ENCODE measurements at regions not wholly inside any gene's neighbourhood (a gene's known extent, or its start where the extent isn't known, plus 50 kb on each side); places are given as distances from the start of the nearest gene placed in this dataset.

DNA sequence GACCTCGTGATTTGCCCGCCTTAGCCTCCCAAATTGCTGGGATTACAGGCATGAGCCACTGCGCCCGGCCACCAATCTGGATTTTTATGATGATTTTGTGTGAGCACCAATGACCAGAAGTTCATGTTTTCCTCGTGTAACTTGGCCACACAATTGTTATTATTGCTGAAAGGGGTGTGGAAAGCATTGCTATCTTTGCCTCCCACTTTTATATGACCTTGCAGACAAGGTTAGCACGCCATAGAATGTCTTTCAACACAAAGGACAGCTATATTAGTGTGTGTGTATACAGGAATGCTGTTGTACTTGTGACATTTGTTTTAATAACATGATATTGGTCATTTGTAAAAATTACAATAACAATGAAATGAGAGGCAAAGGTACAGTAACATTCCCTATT, 155.0 kb upstream of the ERCC6L2 start:
- Histone ChIP-seq H2AFZ (ENCODE audit: insufficient read depth, low read depth, low read length, poor library complexity, severe bottlenecking) (no peak overlapping the region), H3K4me3 (ENCODE audit: control extremely low read depth in 1 of 5, extremely low read depth in 1 of 5, insufficient read depth in 1 of 5, low read depth in 2 of 5, low read length in 4 of 5) (no peak overlapping the region), H3K4me2 (replicated peaks; ENCODE audit: low read depth, low read length, poor library complexity, severe bottlenecking) (no peak overlapping the region), H3K27me3 (replicated peaks in 1 of 4; ENCODE audit: control extremely low read depth in 1 of 4, control insufficient read depth in 3 of 4, insufficient read depth in 4 of 4, low read length in 3 of 4) (peaks cover 0 to under 1% (median 0%) of the 10 kb centered on the region in 4 experiments), H3K36me3 (replicated peaks in 1 of 2; ENCODE audit: control extremely low read depth in 1 of 2, control insufficient read depth in 1 of 2, extremely low read depth in 1 of 2, insufficient read depth in 2 of 2, low read length in 1 of 2) (no peaks in the 10 kb centered on the region), H3K79me2 (ENCODE audit: control insufficient read depth, insufficient read depth, low read length) (no peaks in the 10 kb centered on the region), H3K27ac (ENCODE audit: low read length in 2 of 2) (no peak overlapping the region), H3K9me3 (ENCODE audit: control extremely low read depth in 1 of 3, control insufficient read depth in 2 of 3, insufficient read depth in 1 of 3, low read length in 2 of 3) (peaks cover 0 to 5% (median 5%) of the 10 kb centered on the region in 3 donors), H4K20me1 (ENCODE audit: control insufficient read depth, insufficient read depth, low read length, poor library complexity, severe bottlenecking) (no peaks in the 10 kb centered on the region), H3K9ac (ENCODE audit: low read length) (no peak overlapping the region), H3K4me1 (ENCODE audit: control insufficient read depth in 2 of 2, insufficient read depth in 2 of 2, low read length in 2 of 2) (peaks cover 8 to 14% of the 10 kb centered on the region in 2 donors)
- ChIA-PET POLR2A (no interaction called here), CTCF (no interaction called here)
- TF ChIP-seq, protein P1, sequence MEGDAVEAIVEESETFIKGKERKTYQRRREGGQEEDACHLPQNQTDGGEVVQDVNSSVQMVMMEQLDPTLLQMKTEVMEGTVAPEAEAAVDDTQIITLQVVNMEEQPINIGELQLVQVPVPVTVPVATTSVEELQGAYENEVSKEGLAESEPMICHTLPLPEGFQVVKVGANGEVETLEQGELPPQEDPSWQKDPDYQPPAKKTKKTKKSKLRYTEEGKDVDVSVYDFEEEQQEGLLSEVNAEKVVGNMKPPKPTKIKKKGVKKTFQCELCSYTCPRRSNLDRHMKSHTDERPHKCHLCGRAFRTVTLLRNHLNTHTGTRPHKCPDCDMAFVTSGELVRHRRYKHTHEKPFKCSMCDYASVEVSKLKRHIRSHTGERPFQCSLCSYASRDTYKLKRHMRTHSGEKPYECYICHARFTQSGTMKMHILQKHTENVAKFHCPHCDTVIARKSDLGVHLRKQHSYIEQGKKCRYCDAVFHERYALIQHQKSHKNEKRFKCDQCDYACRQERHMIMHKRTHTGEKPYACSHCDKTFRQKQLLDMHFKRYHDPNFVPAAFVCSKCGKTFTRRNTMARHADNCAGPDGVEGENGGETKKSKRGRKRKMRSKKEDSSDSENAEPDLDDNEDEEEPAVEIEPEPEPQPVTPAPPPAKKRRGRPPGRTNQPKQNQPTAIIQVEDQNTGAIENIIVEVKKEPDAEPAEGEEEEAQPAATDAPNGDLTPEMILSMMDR (IDR thresholded peaks at IDR 0.05): no peak
- TF ChIP-seq EZH2 (IDR thresholded peaks at IDR 0.05; ENCODE audit: borderline replicate concordance, insufficient read depth, low read depth, low read length, poor library complexity, severe bottlenecking): no peak
- WGBS (ENCODE audit: insufficient coverage): 100% methylated on average over 3 of the region's 6 CpGs
- ATAC-seq (ENCODE audit: low read depth) (no peak), DNase-seq (no peak)
- H3K4me1 Mint-ChIP-seq: peaks cover 13% of the 10 kb centered on the region
- no peak overlapping the region for H3K27ac Mint-ChIP-seq
- intact Hi-C loops (cut with micrococcal nuclease): loop anchor here (10.0 kb wide), 1 partner anchor 494 kb away; no protein-coding TSS in a partner anchor
- H3K4me3 Mint-ChIP-seq: no peak overlapping the region
- H3K27me3 Mint-ChIP-seq: no peaks in the 10 kb centered on the region
- peaks cover 2% of the 10 kb centered on the region for H3K9me3 Mint-ChIP-seq (ENCODE audit: insufficient read depth)

DNA sequence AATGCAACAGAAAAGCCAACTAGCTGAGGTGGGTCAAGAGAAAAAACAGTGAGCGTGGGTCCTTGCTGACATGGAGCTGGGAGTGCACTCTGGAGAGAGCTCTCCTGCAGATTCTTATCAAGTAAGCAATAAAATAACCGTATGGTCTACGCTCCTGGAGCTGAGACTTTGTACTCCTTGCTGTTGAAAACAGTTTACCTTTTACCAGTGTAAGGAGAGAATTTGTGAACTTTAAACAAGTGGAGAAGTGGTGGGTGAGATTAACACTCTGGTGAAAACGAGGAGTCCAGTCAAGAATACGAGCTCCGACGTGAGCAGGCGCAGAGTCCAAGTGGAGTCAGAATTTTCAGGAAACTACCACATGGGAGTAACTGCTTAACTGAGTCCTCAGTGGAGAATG, 156.1 kb upstream of the ERCC6L2 start:
- peaks cover 4% of the 10 kb centered on the region in 2 donors for H3K4me1 ChIP-seq (ENCODE audit: control insufficient read depth in 2 of 2, insufficient read depth in 2 of 2, low read length in 2 of 2)
- CTCF ChIA-PET: no interaction called here

More for the DNA sequence above, 156.1 kb upstream of the ERCC6L2 start:
- H3K36me3 ChIP-seq (replicated peaks in 1 of 2; ENCODE audit: control extremely low read depth in 1 of 2, control insufficient read depth in 1 of 2, extremely low read depth in 1 of 2, insufficient read depth in 2 of 2, low read length in 1 of 2): no peaks in the 10 kb centered on the region
- H3K27ac ChIP-seq (ENCODE audit: low read length in 2 of 2): no peak overlapping the region
- no peaks in the 10 kb centered on the region for H4K20me1 ChIP-seq (ENCODE audit: control insufficient read depth, insufficient read depth, low read length, poor library complexity, severe bottlenecking)
- Mint-ChIP-seq H3K27me3 (no peaks in the 10 kb centered on the region), H3K4me1 (peaks cover 6% of the 10 kb centered on the region), H3K9me3 (ENCODE audit: insufficient read depth) (peaks cover 4% of the 10 kb centered on the region), H3K27ac (no peak overlapping the region), H3K4me3 (no peak overlapping the region)
- H2AFZ ChIP-seq (ENCODE audit: insufficient read depth, low read depth, low read length, poor library complexity, severe bottlenecking): no peak overlapping the region
- no peak for DNase-seq
- no peak overlapping the region for H3K9ac ChIP-seq (ENCODE audit: low read length)
- intact Hi-C loops (cut with micrococcal nuclease): no loop called here
- TF ChIP-seq EZH2 (IDR thresholded peaks at IDR 0.05; ENCODE audit: borderline replicate concordance, insufficient read depth, low read depth, low read length, poor library complexity, severe bottlenecking): no peak
- TF ChIP-seq, protein P1 (IDR thresholded peaks at IDR 0.05): no peak
- no peak overlapping the region for H3K4me3 ChIP-seq (ENCODE audit: control extremely low read depth in 1 of 5, extremely low read depth in 1 of 5, insufficient read depth in 1 of 5, low read depth in 2 of 5, low read length in 4 of 5)
- POLR2A ChIA-PET: no interaction called here
- no peak overlapping the region for H3K4me2 ChIP-seq (replicated peaks; ENCODE audit: low read depth, low read length, poor library complexity, severe bottlenecking)
- no peak for ATAC-seq (ENCODE audit: low read depth)
- peaks cover 0 to 16% (median 8%) of the 10 kb centered on the region in 3 donors for H3K9me3 ChIP-seq (ENCODE audit: control extremely low read depth in 1 of 3, control insufficient read depth in 2 of 3, insufficient read depth in 1 of 3, low read length in 2 of 3)
- H3K27me3 ChIP-seq (replicated peaks in 1 of 4; ENCODE audit: control extremely low read depth in 1 of 4, control insufficient read depth in 3 of 4, insufficient read depth in 4 of 4, low read length in 3 of 4): peaks cover 0 to 3% (median 0%) of the 10 kb centered on the region in 4 experiments
- 82% methylated on average over 6 of the region's 8 CpGs for WGBS (ENCODE audit: insufficient coverage)
- no peaks in the 10 kb centered on the region for H3K79me2 ChIP-seq (ENCODE audit: control insufficient read depth, insufficient read depth, low read length)
